H1 (cell line): ENCODE measurements at regions not wholly inside any gene's neighbourhood (a gene's known extent, or its start where the extent isn't known, plus 50 kb on each side); places are given as distances from the start of the nearest gene placed in this dataset.

Experiments
- CTCF ChIA-PET: fragments of 300-600 bp; sonication (Branson Sonifier 250); formaldehyde crosslinking; loops from one replicate; lab custom pipeline; 2021; ENCODE audit not compliant: partially characterized antibody; lab: Charles Lee
- POLR2A ChIA-PET: fragments of 300-600 bp; sonication (Branson Sonifier 250); formaldehyde crosslinking; loops from one replicate; lab custom pipeline; 2021; ENCODE audit warnings: inconsistent platforms; ENCODE audit not compliant: partially characterized antibody; lab: Charles Lee
- DNase-seq, 2 experiments: peaks; one replicate each; pipeline versions ENCODE4 v3.0.0 to v3.0.0-alpha.2; 2010 to 2022; ENCODE audit warnings: low spot score in 2 of 2, low read depth in 1 of 2, mixed read lengths in 1 of 2
- FAIRE-seq: peaks from 2 replicates; lab custom pipeline; 2011; peaks lifted over from hg19 to GRCh38; lab: Jason Lieb, UNC
- H2AFZ ChIP-seq: 2 replicates; pipeline ENCODE4 v1.8.1; 2012; ENCODE audit warnings: low read length, inconsistent platforms
- H2AK5ac ChIP-seq: 2 replicates; pipeline ENCODE4 v1.6.1; 2013; ENCODE audit warnings: low read depth, low read length
- H2BK120ac ChIP-seq: replicated peaks from 2 replicates; pipeline ENCODE3; 2013; ENCODE audit warnings: low read depth, low read length, inconsistent platforms
- H2BK12ac ChIP-seq: 2 replicates; pipeline ENCODE4 v1.6.1; 2013; ENCODE audit warnings: low read depth, low read length
- H2BK15ac ChIP-seq: 2 replicates; pipeline ENCODE4 v1.6.1; 2013; ENCODE audit warnings: low read length
- H2BK20ac ChIP-seq: 2 replicates; pipeline ENCODE4 v1.6.1; 2013; ENCODE audit warnings: low read length
- H2BK5ac ChIP-seq: 2 replicates; pipeline ENCODE4 v1.6.1; 2013; ENCODE audit warnings: low read depth, low read length
- H3K14ac ChIP-seq: 2 replicates; pipeline ENCODE4 v1.6.1; 2013; ENCODE audit warnings: inconsistent platforms; ENCODE audit not compliant: insufficient read length
- H3K18ac ChIP-seq: 2 replicates; pipeline ENCODE4 v1.6.1; 2013; ENCODE audit warnings: low read length; ENCODE audit errors: extremely low read depth
- H3K23ac ChIP-seq: 2 replicates; pipeline ENCODE4 v1.6.1; 2013; ENCODE audit warnings: inconsistent platforms; ENCODE audit not compliant: insufficient read length
- H3K23me2 ChIP-seq: 2 replicates; pipeline ENCODE4 v1.6.1; 2013; ENCODE audit warnings: low read depth, low read length
- H3K27ac ChIP-seq: 2 replicates; pipeline ENCODE4 v1.6.1; 2011; ENCODE audit warnings: low read depth, low read length, inconsistent platforms
- H3K27me3 ChIP-seq, 4 experiments: replicated peaks in 1 of 4; 1 replicate in 1 of 4; 2 replicates in 3 of 4; pipeline versions ENCODE4 v1.6.1 to v1.8.1; 2011 to 2013; ENCODE audit warnings: low read length in 3 of 4, mild to moderate bottlenecking in 3 of 4, inconsistent platforms in 2 of 4, mixed read lengths in 2 of 4, moderate library complexity in 1 of 4; ENCODE audit not compliant: control insufficient read depth in 3 of 4, insufficient read depth in 3 of 4; ENCODE audit errors: extremely low read depth in 1 of 4
- H3K36me3 ChIP-seq, 4 experiments: 2 replicates each; pipeline versions ENCODE4 v1.6.1 to v1.8.1; 2011 to 2013; ENCODE audit warnings: mild to moderate bottlenecking in 4 of 4, low read length in 3 of 4, moderate library complexity in 2 of 4, control low read depth in 1 of 4, inconsistent platforms in 1 of 4; ENCODE audit not compliant: insufficient read depth in 4 of 4, control insufficient read depth in 2 of 4
- H3K4ac ChIP-seq: replicated peaks from 2 replicates; pipeline ENCODE3; 2013; ENCODE audit warnings: low read length, low read depth, mixed read lengths, inconsistent platforms; ENCODE audit not compliant: insufficient read length
- H3K4me1 ChIP-seq, 4 experiments: replicated peaks in 1 of 4; 1 replicate in 1 of 4; 2 replicates in 3 of 4; pipeline versions ENCODE4 v1.6.1 to v1.8.1; 2011 to 2013; ENCODE audit warnings: low read length in 3 of 4, inconsistent platforms in 2 of 4, mixed read lengths in 1 of 4; ENCODE audit not compliant: insufficient read depth in 4 of 4, control insufficient read depth in 3 of 4
- H3K4me2 ChIP-seq, 2 experiments: 2 replicates each; pipeline versions ENCODE4 v1.6.1 to v1.8.1; 2011 to 2013; ENCODE audit warnings: low read depth in 2 of 2, low read length in 2 of 2, control low read depth in 1 of 2, inconsistent platforms in 1 of 2, mild to moderate bottlenecking in 1 of 2; ENCODE audit not compliant: insufficient read depth in 1 of 2
- H3K4me3 ChIP-seq, 4 experiments: fragments of 200-600, 300-600 bp in 1 of 4; sonication (generic), shearing (Covaris generic), sonication (Bioruptor Twin) in 1 of 4; 2 replicates each; pipeline versions ENCODE4 v1.5.1 to v1.8.1; 2011 to 2016; ENCODE audit warnings: low read length in 4 of 4, low read depth in 3 of 4, control low read depth in 2 of 4, inconsistent platforms in 2 of 4, mild to moderate bottlenecking in 2 of 4, mixed read lengths in 1 of 4, moderate library complexity in 1 of 4; ENCODE audit not compliant: insufficient read depth in 2 of 4; ENCODE audit errors: extremely low read depth in 1 of 4
- H3K56ac ChIP-seq: replicated peaks from 2 replicates; pipeline ENCODE3; 2013; ENCODE audit warnings: low read depth, mild to moderate bottlenecking, mixed read lengths, low read length, inconsistent platforms; ENCODE audit not compliant: insufficient read length
- H3K79me1 ChIP-seq: 2 replicates; pipeline ENCODE4 v1.6.1; 2013; ENCODE audit warnings: low read depth, low read length, control low read depth
- H3K79me2 ChIP-seq, 2 experiments: 2 replicates each; pipeline versions ENCODE4 v1.6.1 to v1.8.1; 2012 to 2013; ENCODE audit warnings: low read length in 2 of 2, mild to moderate bottlenecking in 2 of 2, inconsistent platforms in 1 of 2; ENCODE audit not compliant: insufficient read depth in 2 of 2, control insufficient read depth in 1 of 2
- H3K9ac ChIP-seq, 4 experiments: replicated peaks in 1 of 4; 1 replicate in 1 of 4; 2 replicates in 3 of 4; pipeline versions ENCODE4 v1.6.1 to v1.8.1; 2011 to 2013; ENCODE audit warnings: low read depth in 3 of 4, low read length in 3 of 4, control low read depth in 2 of 4, mild to moderate bottlenecking in 2 of 4, moderate library complexity in 2 of 4, inconsistent platforms in 1 of 4; ENCODE audit errors: extremely low read depth in 1 of 4
- H3K9me3 ChIP-seq, 2 experiments: 2 replicates each; pipeline versions ENCODE4 v1.6.1 to v1.8.1; 2012 to 2013; ENCODE audit warnings: mild to moderate bottlenecking in 2 of 2, moderate library complexity in 2 of 2, control low read depth in 1 of 2, inconsistent platforms in 1 of 2, low read depth in 1 of 2, low read length in 1 of 2, mixed read lengths in 1 of 2; ENCODE audit not compliant: insufficient read depth in 2 of 2
- H4K20me1 ChIP-seq, 2 experiments: replicated peaks in 1 of 2; 2 replicates each; pipeline versions ENCODE3 to v1.8.1; 2011 to 2013; ENCODE audit warnings: inconsistent platforms in 2 of 2, low read length in 2 of 2, mild to moderate bottlenecking in 1 of 2; ENCODE audit not compliant: insufficient read depth in 2 of 2, control insufficient read depth in 1 of 2
- H4K5ac ChIP-seq: 2 replicates; pipeline ENCODE4 v1.6.1; 2013; ENCODE audit warnings: low read length, low read depth, mixed read lengths, inconsistent platforms; ENCODE audit not compliant: insufficient read length
- H4K8ac ChIP-seq: 2 replicates; pipeline ENCODE4 v1.8.0; 2013; ENCODE audit warnings: mild to moderate bottlenecking, moderate library complexity, low read length, inconsistent platforms; ENCODE audit not compliant: insufficient read depth; ENCODE audit errors: extremely low read depth
- H4K91ac ChIP-seq: replicated peaks from 2 replicates; pipeline ENCODE3; 2013; ENCODE audit warnings: low read length, mixed read lengths, inconsistent platforms; ENCODE audit not compliant: insufficient read length
- ASH2L ChIP-seq: fragments of 200-600, 300-600 bp; sonication (generic); IDR thresholded peaks from one replicate; pipeline ENCODE4 v1.7.1; 2017; ENCODE audit warnings: low read length
- BRCA1 ChIP-seq: IDR thresholded peaks from 2 replicates; pipeline ENCODE4 v1.6.1; 2012; ENCODE audit warnings: low read depth, low read length, improper control_type of control experiment
- CBX5 ChIP-seq: fragments of 300-800, 300-1000 bp; sonication (generic); IDR thresholded peaks from 2 replicates; pipeline ENCODE4 v1.7.1; 2016; ENCODE audit warnings: antibody characterized with exemption, low read length, low read depth
- CHD1 ChIP-seq: IDR thresholded peaks from 2 replicates; pipeline ENCODE4 v1.6.1; 2012; ENCODE audit warnings: low read depth, low read length, improper control_type of control experiment
- JUND ChIP-seq: IDR thresholded peaks from 2 replicates; pipeline ENCODE4 v1.6.1; 2011; ENCODE audit warnings: mild to moderate bottlenecking, improper control_type of control experiment, low read length
- NRF1 ChIP-seq: IDR thresholded peaks from 2 replicates; pipeline ENCODE4 v1.6.1; 2011; ENCODE audit warnings: mild to moderate bottlenecking, low read depth, low read length, improper control_type of control experiment
- PHF8 ChIP-seq: fragments of 200-600 bp; sonication (generic); conservative IDR thresholded peaks from 2 replicates; pipeline ENCODE4 v1.7.1; 2012; ENCODE audit warnings: low read depth, mild to moderate bottlenecking, inconsistent platforms, low read length, moderate library complexity
- SAP30 ChIP-seq: fragments of 300-600 bp; sonication (generic); IDR thresholded peaks from 2 replicates; pipeline ENCODE4 v1.7.1; 2012; ENCODE audit warnings: low read length, moderate library complexity, mild to moderate bottlenecking, inconsistent platforms; ENCODE audit not compliant: insufficient read depth, insufficient replicate concordance
- TAF1 ChIP-seq: IDR thresholded peaks from 2 replicates; pipeline ENCODE4 v1.6.1; 2011; ENCODE audit warnings: mild to moderate bottlenecking, low read depth, low read length
- WGBS, 2 experiments: shearing (Covaris generic) in 1 of 2; methylation state at CpG; one replicate each; pipeline versions ENCODE4 v1.1.6 to v1.1.7; 2013 to 2015; ENCODE audit warnings: low lambda C conversion rate in 2 of 2, mixed read lengths in 2 of 2, inconsistent platforms in 1 of 2, low coverage in 1 of 2, missing lambda C conversion rate in 1 of 2; ENCODE audit not compliant: insufficient replicate concordance in 2 of 2, insufficient coverage in 1 of 2, insufficient read length in 1 of 2; ENCODE audit errors: extremely low coverage in 1 of 2, missing lambda C conversion rate in 1 of 2; 5-methylcytosine and 5-hydroxymethylcytosine counted together
- TF ChIP-seq, protein P1 (sequence below): IDR thresholded peaks from 2 replicates; pipeline ENCODE4 v1.6.1; 2012; ENCODE audit warnings: low read length, inconsistent platforms
- TF ChIP-seq, protein P2 (sequence below): IDR thresholded peaks from 2 replicates; pipeline ENCODE4 v1.6.1; 2012; ENCODE audit warnings: inconsistent platforms

DNA sequence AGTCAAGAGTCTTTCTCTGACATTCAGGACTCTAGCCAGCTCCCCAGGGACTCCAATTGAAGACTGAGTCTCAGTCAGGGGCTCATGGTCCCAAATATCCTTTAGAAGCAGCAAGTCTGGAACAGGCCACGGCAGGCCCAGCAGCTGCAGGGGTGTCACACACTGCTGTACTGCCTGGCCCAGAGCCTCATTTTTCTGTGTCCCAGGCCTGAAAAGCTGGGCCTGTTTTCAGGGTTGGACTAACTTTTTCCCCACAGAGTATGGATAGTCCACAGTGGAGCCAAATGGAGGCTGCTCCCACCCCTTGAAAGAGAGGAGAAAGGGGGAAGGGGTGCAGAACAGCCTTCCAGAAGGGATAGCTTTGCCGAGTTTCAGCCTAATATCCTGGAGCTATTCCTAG lies 146.8 kb upstream of the NALF2 start (continued):
- no peak for TF ChIP-seq JUND

DNA sequence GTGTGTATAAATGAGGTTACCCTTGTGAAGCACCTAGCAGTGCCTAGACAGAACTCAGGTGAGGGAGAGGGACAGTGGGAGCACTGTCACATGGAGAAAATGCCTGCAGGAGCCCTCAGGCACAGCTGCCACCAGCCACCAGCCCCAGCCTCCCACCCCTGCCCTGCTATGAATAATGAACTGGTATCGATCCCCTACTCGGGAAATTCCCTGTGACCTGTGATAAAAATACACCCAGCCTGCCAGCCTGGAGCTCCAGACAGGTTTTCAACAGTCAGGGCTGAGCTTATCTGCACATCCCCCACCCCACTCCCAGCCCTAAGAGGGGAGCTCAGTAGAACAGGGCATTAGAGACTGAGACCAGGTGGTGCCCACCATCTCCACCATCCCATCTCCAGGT lies 159.6 kb upstream of the PJA1 start:
- Histone ChIP-seq H3K79me2 (no peaks in the 10 kb centered on the region), H3K18ac (no peak overlapping the region), H2AK5ac (no peak overlapping the region), H3K27me3 (no peaks in the 10 kb centered on the region), H3K9ac (no peak overlapping the region), H3K4me2 (no peak overlapping the region), H3K9me3 (no peaks in the 10 kb centered on the region), H4K20me1 (no peaks in the 10 kb centered on the region), H2BK120ac (no peak overlapping the region)
- no peak for FAIRE-seq
- ChIA-PET POLR2A (no interaction called here), CTCF (no interaction called here)
- TF ChIP-seq, protein P1, sequence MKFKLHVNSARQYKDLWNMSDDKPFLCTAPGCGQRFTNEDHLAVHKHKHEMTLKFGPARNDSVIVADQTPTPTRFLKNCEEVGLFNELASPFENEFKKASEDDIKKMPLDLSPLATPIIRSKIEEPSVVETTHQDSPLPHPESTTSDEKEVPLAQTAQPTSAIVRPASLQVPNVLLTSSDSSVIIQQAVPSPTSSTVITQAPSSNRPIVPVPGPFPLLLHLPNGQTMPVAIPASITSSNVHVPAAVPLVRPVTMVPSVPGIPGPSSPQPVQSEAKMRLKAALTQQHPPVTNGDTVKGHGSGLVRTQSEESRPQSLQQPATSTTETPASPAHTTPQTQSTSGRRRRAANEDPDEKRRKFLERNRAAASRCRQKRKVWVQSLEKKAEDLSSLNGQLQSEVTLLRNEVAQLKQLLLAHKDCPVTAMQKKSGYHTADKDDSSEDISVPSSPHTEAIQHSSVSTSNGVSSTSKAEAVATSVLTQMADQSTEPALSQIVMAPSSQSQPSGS, result no peak
- TF ChIP-seq NRF1, result no peak
- no peak for TF ChIP-seq BRCA1
- TF ChIP-seq ASH2L, result no peak
- TF ChIP-seq CHD1, result no peak
- no peak for TF ChIP-seq SAP30
- no peak for TF ChIP-seq TAF1
- no peak for TF ChIP-seq PHF8
- TF ChIP-seq, protein P2, sequence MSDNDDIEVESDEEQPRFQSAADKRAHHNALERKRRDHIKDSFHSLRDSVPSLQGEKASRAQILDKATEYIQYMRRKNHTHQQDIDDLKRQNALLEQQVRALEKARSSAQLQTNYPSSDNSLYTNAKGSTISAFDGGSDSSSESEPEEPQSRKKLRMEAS, result no peak
- no peak for TF ChIP-seq CBX5
- TF ChIP-seq, all 59 proteins: peak for 0
- Histone ChIP-seq H2BK5ac (no peak overlapping the region), H2BK15ac (no peak overlapping the region), H3K4me1 (no peaks in the 10 kb centered on the region; a peak in 1 of 7 replicates), H3K23me2 (no peaks in the 10 kb centered on the region), H2AFZ (no peak overlapping the region), H2BK20ac (no peak overlapping the region), H3K36me3 (no peaks in the 10 kb centered on the region), H3K4ac (no peak overlapping the region), H3K27ac (no peak overlapping the region), H4K5ac (no peak overlapping the region), H3K56ac (no peak overlapping the region), H3K4me3 (no peak overlapping the region), H3K79me1 (no peaks in the 10 kb centered on the region), H4K8ac (no peak overlapping the region), H3K14ac (no peak overlapping the region), H2BK12ac (no peak overlapping the region), H3K23ac (no peak overlapping the region), H4K91ac (no peak overlapping the region)
- WGBS, 2 experiments, result no CpG with 5 or more reads among the region's 2 CpGs
- no peak for DNase-seq
